GM12875 (cell line): ENCODE measurements at regions not wholly inside any gene's neighbourhood (a gene's known extent, or its start where the extent isn't known, plus 50 kb on each side); places are given as distances from the start of the nearest gene placed in this dataset.
"Not testable (repeated sequence)": the region's sequence is repeated elsewhere in the genome, so short reads cannot be mapped to it uniquely, and the experiment has no call there.

Experiments used
- H3K4me3 ChIP-seq: one replicate; pipeline ENCODE4 v1.5.1; 2011; ENCODE audit warnings: low read depth, low read length, control low read depth
- CTCF ChIP-seq: IDR thresholded peaks from 2 replicates; pipeline ENCODE4 v1.5.1; 2011; ENCODE audit warnings: low read depth, mild to moderate bottlenecking, control low read depth, inconsistent platforms, low read length, moderate library complexity, borderline replicate concordance; ENCODE audit not compliant: insufficient read depth

GRCh38 chr5:112535356-112535755 is 116.3 kb upstream of the EPB41L4A start:
- H3K4me3 ChIP-seq, result no peak overlapping the region
- no peak for TF ChIP-seq CTCF

- not testable (repeated sequence) for H3K4me3 ChIP-seq
Observed at GRCh38 chr5:112544558-112544957, 125.5 kb upstream of the EPB41L4A start.

DNA sequence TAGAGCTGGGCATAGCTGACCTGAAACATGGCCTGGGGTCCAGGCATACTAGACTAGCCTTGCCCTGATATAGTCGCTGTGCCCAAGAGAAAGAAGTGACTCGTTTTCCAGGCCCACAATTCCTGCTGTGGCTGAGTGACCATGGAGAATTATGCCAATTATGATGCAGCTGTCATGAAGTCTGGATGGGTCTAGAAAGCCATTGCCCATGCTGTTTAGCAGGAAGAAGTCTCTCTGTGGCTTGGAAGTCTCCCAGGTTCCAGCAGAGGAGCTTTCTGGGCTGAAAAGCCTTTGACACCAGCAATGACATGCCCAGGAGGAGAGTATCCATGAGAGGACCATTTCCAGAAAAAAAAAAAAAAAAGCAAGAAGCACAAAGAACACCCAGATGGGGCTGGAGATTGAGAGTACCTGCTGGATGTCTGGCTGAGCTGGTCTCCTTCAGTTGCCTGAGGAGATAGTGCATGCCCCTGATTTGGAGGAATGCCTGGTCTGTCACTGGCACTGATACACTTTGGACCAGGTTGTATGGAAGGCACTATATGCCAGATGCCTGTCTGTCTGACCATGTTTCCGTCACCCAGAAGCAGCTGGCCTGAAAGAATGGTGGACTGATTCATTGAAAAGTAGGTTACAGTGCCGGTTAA is 128.0 kb upstream of the EPB41L4A start:
- no peak overlapping the region for H3K4me3 ChIP-seq
- TF ChIP-seq CTCF, result no peak

GRCh38 chr5:112548246-112548881 is 129.3 kb upstream of the EPB41L4A start:
- TF ChIP-seq CTCF, result no peak

GRCh38 chr5:112549127-112549526 is 130.1 kb upstream of the EPB41L4A start:
- H3K4me3 ChIP-seq, result no peak overlapping the region
- no peak for TF ChIP-seq CTCF

More at GRCh38 chr5:112548246-112548881, 129.3 kb upstream of the EPB41L4A start:
- H3K4me3 ChIP-seq, result no peak overlapping the region

GRCh38 chr5:112549605-112550166 is 130.6 kb upstream of the EPB41L4A start:
- no peak for TF ChIP-seq CTCF
- H3K4me3 ChIP-seq, result no peak overlapping the region

DNA sequence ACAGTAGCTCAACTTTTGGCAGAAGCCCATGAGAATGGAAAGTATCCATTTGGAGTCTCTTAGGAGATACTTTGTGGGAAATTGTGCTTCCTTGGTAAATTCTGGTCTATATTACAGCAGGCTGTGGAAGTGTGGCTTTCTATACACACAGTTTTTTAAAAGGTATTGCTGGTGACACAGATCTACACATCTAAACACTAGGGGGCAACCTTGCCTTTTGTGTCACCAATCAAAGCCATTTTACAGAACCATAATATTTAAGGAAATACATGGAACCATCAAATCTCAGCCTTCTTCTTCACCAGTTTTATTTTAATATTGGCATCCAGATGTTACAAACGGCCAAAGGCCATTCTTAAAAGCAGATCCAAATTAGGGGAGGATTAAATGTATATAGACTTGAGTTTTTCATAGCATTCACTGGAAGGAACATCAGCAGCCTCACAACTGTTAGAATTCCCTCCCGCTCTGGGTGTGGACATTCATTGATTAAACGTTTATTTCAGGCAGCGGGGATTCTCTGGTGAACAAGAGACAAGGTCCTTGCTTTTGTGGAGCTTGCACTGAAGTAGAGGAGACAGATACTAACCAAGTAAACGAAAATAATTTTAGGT is 132.4 kb upstream of the EPB41L4A start:
- H3K4me3 ChIP-seq, result no peak overlapping the region
- TF ChIP-seq CTCF, result peak; percentile 49; the same call in 1 of the 2 replicates
